Stomach (tissue), 4 donors: ENCODE measurements at regions not wholly inside any gene's neighbourhood (a gene's known extent, or its start where the extent isn't known, plus 50 kb on each side); places are given as distances from the start of the nearest gene placed in this dataset.

Experiments
- EP300 ChIP-seq: sonication (generic); formaldehyde crosslinking; IDR thresholded peaks from one replicate; pipeline ENCODE4 v1.6.1; 2017; ENCODE audit warnings: antibody characterized with exemption
- POLR2A ChIP-seq, 4 donors: fragments of 450-650 bp; IDR thresholded peaks; one replicate each; pipeline ENCODE4 v1.6.1; 2016; ENCODE audit warnings: antibody characterized with exemption in 4 of 4, control low read depth in 2 of 4, mild to moderate bottlenecking in 1 of 4, moderate library complexity in 1 of 4
- TF ChIP-seq, protein P1 (sequence below), 7 experiments: fragments of 450-650 bp in 4 of 7; fragments of 200-600 bp in 3 of 7; sonication (generic) in 3 of 7; IDR thresholded peaks; one replicate each; pipeline ENCODE4 v1.5.1; 2016 to 2019; ENCODE audit warnings: antibody characterized with exemption in 7 of 7, control low read depth in 2 of 7, mild to moderate bottlenecking in 1 of 7

DNA sequence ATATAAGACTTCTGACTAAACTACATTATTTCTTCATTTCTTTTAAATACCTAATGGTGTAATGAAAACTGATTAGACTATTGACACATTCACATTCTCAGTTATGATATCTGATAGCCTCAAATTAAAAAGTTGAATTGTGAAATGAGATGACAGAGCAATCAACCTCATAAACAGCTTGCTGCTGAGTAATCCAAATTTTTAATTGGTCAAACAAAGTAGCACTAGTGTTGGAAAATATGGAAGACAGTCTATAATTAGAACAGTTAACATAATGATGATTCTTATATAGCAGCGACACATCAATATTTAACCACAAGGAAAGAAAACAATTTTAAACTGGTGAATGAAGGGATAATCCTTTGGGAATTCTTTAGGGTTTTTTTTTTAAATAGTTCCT lies 91.9 kb upstream of the LRP1B start:
- TF ChIP-seq, protein P1, sequence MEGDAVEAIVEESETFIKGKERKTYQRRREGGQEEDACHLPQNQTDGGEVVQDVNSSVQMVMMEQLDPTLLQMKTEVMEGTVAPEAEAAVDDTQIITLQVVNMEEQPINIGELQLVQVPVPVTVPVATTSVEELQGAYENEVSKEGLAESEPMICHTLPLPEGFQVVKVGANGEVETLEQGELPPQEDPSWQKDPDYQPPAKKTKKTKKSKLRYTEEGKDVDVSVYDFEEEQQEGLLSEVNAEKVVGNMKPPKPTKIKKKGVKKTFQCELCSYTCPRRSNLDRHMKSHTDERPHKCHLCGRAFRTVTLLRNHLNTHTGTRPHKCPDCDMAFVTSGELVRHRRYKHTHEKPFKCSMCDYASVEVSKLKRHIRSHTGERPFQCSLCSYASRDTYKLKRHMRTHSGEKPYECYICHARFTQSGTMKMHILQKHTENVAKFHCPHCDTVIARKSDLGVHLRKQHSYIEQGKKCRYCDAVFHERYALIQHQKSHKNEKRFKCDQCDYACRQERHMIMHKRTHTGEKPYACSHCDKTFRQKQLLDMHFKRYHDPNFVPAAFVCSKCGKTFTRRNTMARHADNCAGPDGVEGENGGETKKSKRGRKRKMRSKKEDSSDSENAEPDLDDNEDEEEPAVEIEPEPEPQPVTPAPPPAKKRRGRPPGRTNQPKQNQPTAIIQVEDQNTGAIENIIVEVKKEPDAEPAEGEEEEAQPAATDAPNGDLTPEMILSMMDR (IDR thresholded peaks at IDR 0.05): no peak
- no peak for TF ChIP-seq POLR2A (IDR thresholded peaks at IDR 0.05)
- no peak for TF ChIP-seq EP300
